Spleen (tissue), 11 donors: ENCODE measurements at regions not wholly inside any gene's neighbourhood (a gene's known extent, or its start where the extent isn't known, plus 50 kb on each side); places are given as distances from the start of the nearest gene placed in this dataset.

Experiments used
- DNase-seq: peaks from one replicate; pipeline ENCODE4 v3.0.0-alpha.2; 2020
- H3K27ac ChIP-seq, 8 donors: fragments of 200-600 bp; sonication (generic) in 7 of 8; 1 replicate in 4 of 8; 2 replicates in 4 of 8; pipeline versions ENCODE4 v1.5.0 to v1.8.0; 2016 to 2021; ENCODE audit warnings: inconsistent platforms in 4 of 8, mild to moderate bottlenecking in 4 of 8, moderate library complexity in 1 of 8
- H3K27me3 ChIP-seq, 7 donors: fragments of 200-600 bp; sonication (generic) in 6 of 7; replicated peaks in 1 of 7; 1 replicate in 4 of 7; 2 replicates in 3 of 7; pipeline versions ENCODE4 v1.5.0 to v1.8.0; 2016 to 2021; ENCODE audit warnings: inconsistent platforms in 3 of 7, mild to moderate bottlenecking in 1 of 7
- H3K36me3 ChIP-seq, 6 donors: fragments of 200-600 bp; sonication (generic) in 5 of 6; 1 replicate in 4 of 6; 2 replicates in 2 of 6; pipeline versions ENCODE4 v1.5.0 to v1.8.0; 2016 to 2021; ENCODE audit warnings: inconsistent platforms in 2 of 6
- H3K4me1 ChIP-seq, 6 donors: fragments of 200-600 bp; sonication (generic) in 5 of 6; 1 replicate in 3 of 6; 2 replicates in 3 of 6; pipeline versions ENCODE4 v1.5.0 to v1.8.0; 2016 to 2021; ENCODE audit warnings: inconsistent platforms in 3 of 6
- H3K4me3 ChIP-seq, 8 donors: fragments of 200-600 bp; sonication (generic) in 7 of 8; 1 replicate in 4 of 8; 2 replicates in 4 of 8; pipeline versions ENCODE4 v1.5.0 to v1.8.0; 2016 to 2021; ENCODE audit warnings: inconsistent platforms in 4 of 8, mild to moderate bottlenecking in 4 of 8, moderate library complexity in 2 of 8
- H3K9me3 ChIP-seq, 8 donors: fragments of 200-600 bp; sonication (generic) in 7 of 8; 1 replicate in 4 of 8; 2 replicates in 4 of 8; pipeline versions ENCODE4 v1.5.0 to v1.8.0; 2016 to 2021; ENCODE audit warnings: inconsistent platforms in 4 of 8
- CTCF ChIP-seq, 11 experiments: fragments of 200-600 bp in 7 of 11; fragments of 450-650 bp in 4 of 11; sonication (generic) in 4 of 11; IDR thresholded peaks in 8 of 11; conservative IDR thresholded peaks in 3 of 11; 1 replicate in 7 of 11; 2 replicates in 4 of 11; pipeline versions ENCODE4 v1.4.0 to v1.8.0; 2016 to 2021; ENCODE audit warnings: antibody characterized with exemption in 11 of 11, inconsistent platforms in 4 of 11, mild to moderate bottlenecking in 1 of 11
- POLR2A ChIP-seq, 3 donors: fragments of 450-650 bp; IDR thresholded peaks; one replicate each; pipeline ENCODE4 v1.5.1; 2017; ENCODE audit warnings: antibody characterized with exemption in 3 of 3, mild to moderate bottlenecking in 1 of 3
- POLR2AphosphoS5 ChIP-seq, 3 donors: sonication (generic); formaldehyde crosslinking; IDR thresholded peaks; one replicate each; pipeline ENCODE4 v1.5.1; 2017; ENCODE audit warnings: antibody characterized with exemption in 3 of 3
- WGBS, 5 donors: extraction: QIAGEN DNeasy Blood & Tissue Kit in 3 of 5; methylation state at CpG; one replicate each; pipeline versions ENCODE4 v1.1.5 to v1.1.7; 2013 to 2018; 5-methylcytosine and 5-hydroxymethylcytosine counted together
- intact Hi-C: fragments of 100-400 bp; cut with DNase I; formaldehyde crosslinking; loops from one replicate; pipeline ENCODE4 v1.15.0; 2023; ENCODE audit warnings: low total_unique reads
- donor health status: healthy with polysubstance abuse.
- donor health status: DM: no; HTN: no; CAD: no; lungs with moderate emphysema.
- donor health status: DM: no; HTN: no; CAD: no.
- donor health status: Bipolar disorder and iron deficiency.
- donor health status: healthy.
- donor health status: DM: no; HTN: no; CAD: no.
- donor health status: DM: yes; HTN: yes; CAD: no.

DNA sequence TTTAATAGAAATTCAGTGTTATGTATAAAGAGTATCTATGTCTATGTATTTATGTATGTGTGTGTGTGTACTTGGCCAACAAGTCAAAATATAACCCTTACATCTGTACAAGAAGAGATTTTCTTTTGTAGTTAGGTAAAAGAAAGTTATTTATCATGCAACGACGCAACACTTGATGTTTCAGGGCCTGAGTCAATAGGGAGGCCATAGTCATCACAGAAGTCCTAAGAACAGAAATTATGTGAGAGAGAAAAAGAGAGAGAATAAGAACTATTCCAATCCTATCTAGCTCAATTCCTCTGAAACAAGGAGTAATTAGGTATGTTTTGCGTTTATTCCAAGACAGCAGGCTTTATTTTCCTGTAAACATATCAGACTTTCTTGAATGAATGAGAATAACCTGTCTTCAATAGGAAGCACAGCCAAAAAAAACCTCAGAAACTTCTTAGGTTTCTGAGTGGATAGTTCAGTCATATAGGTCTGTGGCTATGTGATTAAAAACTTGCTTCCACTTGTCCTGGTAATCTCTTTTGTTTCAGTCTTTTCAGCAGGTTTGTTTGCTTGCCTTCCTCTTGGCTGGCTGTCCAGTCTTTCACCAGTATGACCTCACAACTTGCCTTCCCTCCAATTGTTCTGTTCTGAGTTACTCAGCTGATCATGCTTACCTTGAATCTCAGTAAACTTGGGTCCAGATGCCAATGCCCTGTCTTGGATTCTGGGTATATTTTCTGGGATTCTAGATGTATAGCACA, 382.4 kb upstream of the GBE1 start:
- no peak for TF ChIP-seq CTCF (IDR thresholded peaks at IDR 0.05 in 8 of 11, conservative IDR thresholded peaks at IDR 0.05 in 3 of 11)
- TF ChIP-seq POLR2A (IDR thresholded peaks at IDR 0.05): no peak
- TF ChIP-seq POLR2AphosphoS5 (IDR thresholded peaks at IDR 0.05): no peak
- H3K27me3 ChIP-seq: no peaks in the 10 kb centered on the region
- no peak overlapping the region for H3K4me3 ChIP-seq
- no peak for DNase-seq
- H3K36me3 ChIP-seq: no peaks in the 10 kb centered on the region
- intact Hi-C loops: no loop called here
- WGBS, 5 donors: 86 to 95% (median 89%) methylated on average over 3 of the region's 3 CpGs
- no peaks in the 10 kb centered on the region for H3K4me1 ChIP-seq
- H3K27ac ChIP-seq: no peak overlapping the region
- peaks cover 0 to 10% (median 8%) of the 10 kb centered on the region in 8 donors for H3K9me3 ChIP-seq

DNA sequence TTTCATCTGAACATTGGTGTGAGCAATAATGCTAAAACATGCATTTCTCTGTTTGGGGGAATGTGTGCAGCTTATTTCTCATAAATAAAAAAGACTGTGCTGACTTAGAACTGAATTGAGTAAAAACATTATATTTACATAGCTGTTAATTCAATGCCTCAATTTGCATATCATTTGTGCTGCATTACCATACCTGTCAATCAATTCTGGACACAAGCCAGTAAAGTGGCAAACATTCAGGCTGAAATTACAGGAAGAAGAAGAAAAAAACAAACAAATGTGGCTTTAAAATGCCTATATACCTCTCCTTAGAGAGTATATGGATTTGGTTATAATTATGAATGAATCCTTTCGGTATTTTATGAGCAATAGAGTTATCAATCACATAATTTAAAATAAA, 380.1 kb upstream of the GBE1 start:
- Histone ChIP-seq H3K9me3 (peaks cover 0 to 12% (median 9%) of the 10 kb centered on the region in 8 donors), H3K27me3 (no peaks in the 10 kb centered on the region), H3K36me3 (no peaks in the 10 kb centered on the region), H3K27ac (no peak overlapping the region), H3K4me3 (no peak overlapping the region), H3K4me1 (no peaks in the 10 kb centered on the region)
- no peak for DNase-seq
- TF ChIP-seq POLR2AphosphoS5 (IDR thresholded peaks at IDR 0.05) (no peak), CTCF (IDR thresholded peaks at IDR 0.05 in 8 of 11, conservative IDR thresholded peaks at IDR 0.05 in 3 of 11) (no peak), POLR2A (IDR thresholded peaks at IDR 0.05) (no peak)
- 65 to 83% (median 81%) methylated on average over 1 of the region's 1 CpG for WGBS, 5 donors
- intact Hi-C loops: no loop called here

DNA sequence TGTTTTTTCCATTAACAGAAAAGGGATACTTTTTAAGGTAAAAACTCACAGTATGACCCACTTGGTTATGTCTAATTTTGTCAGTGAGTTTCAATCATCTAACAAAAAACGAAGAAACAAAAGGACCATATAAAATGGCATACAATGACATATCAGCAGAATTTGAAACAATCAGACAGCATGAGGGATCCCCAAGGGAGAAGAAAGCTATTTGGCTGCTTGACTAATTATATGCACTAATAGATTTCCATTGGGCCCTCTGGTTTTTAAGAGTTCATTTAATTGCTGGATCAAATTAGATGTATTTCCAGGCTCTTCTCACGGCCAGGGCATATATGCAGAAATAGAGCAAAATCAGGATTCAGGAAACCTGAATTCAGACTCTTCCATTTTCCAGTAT, 376.4 kb upstream of the GBE1 start:
- Histone ChIP-seq H3K4me1 (peaks cover 0 to 2% (median 0%) of the 10 kb centered on the region in 6 donors), H3K36me3 (no peaks in the 10 kb centered on the region), H3K4me3 (no peak overlapping the region), H3K9me3 (peaks cover 0 to 12% (median 9%) of the 10 kb centered on the region in 8 donors), H3K27ac (no peak overlapping the region), H3K27me3 (no peaks in the 10 kb centered on the region)
- intact Hi-C loops: no loop called here
- TF ChIP-seq POLR2A (IDR thresholded peaks at IDR 0.05): no peak
- no peak for TF ChIP-seq CTCF (IDR thresholded peaks at IDR 0.05 in 8 of 11, conservative IDR thresholded peaks at IDR 0.05 in 3 of 11)
- TF ChIP-seq POLR2AphosphoS5 (IDR thresholded peaks at IDR 0.05): no peak
- 70 to 89% (median 83%) methylated on average over 2 of the region's 2 CpGs for WGBS, 5 donors
- DNase-seq: no peak

- intact Hi-C loops: no loop called here
- WGBS, 5 donors: 79 to 92% (median 90%) methylated on average over 3 of the region's 3 CpGs
- Histone ChIP-seq H3K4me1 (peaks cover 0 to 5% (median 0%) of the 10 kb centered on the region in 6 donors), H3K4me3 (no peak overlapping the region), H3K36me3 (no peaks in the 10 kb centered on the region), H3K27ac (no peak overlapping the region), H3K27me3 (no peaks in the 10 kb centered on the region), H3K9me3 (peaks cover 0 to 12% (median 9%) of the 10 kb centered on the region in 8 donors)
- no peak for DNase-seq
- TF ChIP-seq CTCF (IDR thresholded peaks at IDR 0.05 in 8 of 11, conservative IDR thresholded peaks at IDR 0.05 in 3 of 11): no peak
- TF ChIP-seq POLR2A (IDR thresholded peaks at IDR 0.05): no peak
- TF ChIP-seq POLR2AphosphoS5 (IDR thresholded peaks at IDR 0.05): no peak
Observed at GRCh38 chr3:82137050-82137449, 375.6 kb upstream of the GBE1 start.
